GM12878 (cell line): ENCODE measurements at regions not wholly inside any gene's neighbourhood (a gene's known extent, or its start where the extent isn't known, plus 50 kb on each side); places are given as distances from the start of the nearest gene placed in this dataset.

Source experiments
- CHD2 ChIP-seq: IDR thresholded peaks from 2 replicates; pipeline ENCODE4 v1.6.1; 2011; ENCODE audit warnings: low read depth, low read length, improper control_type of control experiment, borderline replicate concordance
- JUND ChIP-seq: IDR thresholded peaks from 2 replicates; pipeline ENCODE4 v1.6.1; 2012; ENCODE audit warnings: low read depth, mild to moderate bottlenecking, low read length, improper control_type of control experiment, moderate library complexity
- POLR2AphosphoS5 ChIP-seq: IDR thresholded peaks from 2 replicates; pipeline ENCODE4 v1.6.1; 2011; ENCODE audit warnings: mild to moderate bottlenecking, low read length, inconsistent platforms
- ZNF384 ChIP-seq: IDR thresholded peaks from 2 replicates; pipeline ENCODE4 v1.6.1; 2012; ENCODE audit warnings: low read depth, mild to moderate bottlenecking, low read length, improper control_type of control experiment, borderline replicate concordance
- TF ChIP-seq, protein P1 (sequence below), 3 experiments: IDR thresholded peaks in 2 of 3; conservative IDR thresholded peaks in 1 of 3; 2 replicates each; pipeline ENCODE4 v1.5.1; 2011; ENCODE audit warnings: low read depth in 3 of 3, low read length in 3 of 3, mild to moderate bottlenecking in 3 of 3, control low read depth in 2 of 3, moderate library complexity in 2 of 3, inconsistent platforms in 1 of 3, mixed read lengths in 1 of 3; ENCODE audit not compliant: control insufficient read depth in 2 of 3, insufficient read depth in 1 of 3; ENCODE audit errors: extremely low read depth in 1 of 3
- TF ChIP-seq, protein P2 (sequence below): fragments of 450-650 bp; formaldehyde crosslinking; IDR thresholded peaks from 2 replicates; pipeline ENCODE4 v1.4.0; 2020; ENCODE audit warnings: mild to moderate bottlenecking, moderate library complexity
- TF ChIP-seq, protein P3 (sequence below): fragments of 450-650 bp; IDR thresholded peaks from 2 replicates; pipeline ENCODE4 v1.6.1; 2017; ENCODE audit warnings: mild to moderate bottlenecking
- TF ChIP-seq, protein P4 (sequence below): IDR thresholded peaks from 2 replicates; pipeline ENCODE4 v1.6.1; 2012; ENCODE audit warnings: low read depth, low read length, improper control_type of control experiment

DNA sequence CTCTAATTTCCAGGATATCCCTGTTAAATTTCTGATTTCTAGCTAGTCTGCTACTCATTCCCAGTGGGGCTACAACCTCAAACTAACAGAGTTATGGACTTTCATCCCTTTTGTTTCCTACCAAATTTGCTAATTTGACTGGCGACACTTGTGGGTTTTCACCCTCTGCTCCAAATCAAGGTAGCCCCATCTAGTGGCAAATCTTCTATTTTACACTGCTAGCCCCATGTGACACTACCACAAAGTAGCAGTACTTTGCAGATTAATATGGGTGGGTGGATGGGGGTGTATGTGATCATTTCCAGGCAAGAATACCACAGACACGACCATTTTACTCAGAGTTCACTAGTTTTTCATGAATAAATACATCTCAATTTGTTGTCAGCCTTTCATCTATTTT, 150.3 kb downstream of the MSL3 start:
- TF ChIP-seq, protein P1, sequence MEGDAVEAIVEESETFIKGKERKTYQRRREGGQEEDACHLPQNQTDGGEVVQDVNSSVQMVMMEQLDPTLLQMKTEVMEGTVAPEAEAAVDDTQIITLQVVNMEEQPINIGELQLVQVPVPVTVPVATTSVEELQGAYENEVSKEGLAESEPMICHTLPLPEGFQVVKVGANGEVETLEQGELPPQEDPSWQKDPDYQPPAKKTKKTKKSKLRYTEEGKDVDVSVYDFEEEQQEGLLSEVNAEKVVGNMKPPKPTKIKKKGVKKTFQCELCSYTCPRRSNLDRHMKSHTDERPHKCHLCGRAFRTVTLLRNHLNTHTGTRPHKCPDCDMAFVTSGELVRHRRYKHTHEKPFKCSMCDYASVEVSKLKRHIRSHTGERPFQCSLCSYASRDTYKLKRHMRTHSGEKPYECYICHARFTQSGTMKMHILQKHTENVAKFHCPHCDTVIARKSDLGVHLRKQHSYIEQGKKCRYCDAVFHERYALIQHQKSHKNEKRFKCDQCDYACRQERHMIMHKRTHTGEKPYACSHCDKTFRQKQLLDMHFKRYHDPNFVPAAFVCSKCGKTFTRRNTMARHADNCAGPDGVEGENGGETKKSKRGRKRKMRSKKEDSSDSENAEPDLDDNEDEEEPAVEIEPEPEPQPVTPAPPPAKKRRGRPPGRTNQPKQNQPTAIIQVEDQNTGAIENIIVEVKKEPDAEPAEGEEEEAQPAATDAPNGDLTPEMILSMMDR (IDR thresholded peaks at IDR 0.05 in 2 of 3, conservative IDR thresholded peaks at IDR 0.05 in 1 of 3; ENCODE audit: control insufficient read depth in 2 of 3, extremely low read depth in 1 of 3, insufficient read depth in 1 of 3, low read depth in 3 of 3, low read length in 3 of 3): peak; percentile 54 to 70 (median 56)
- TF ChIP-seq CHD2: no peak
- no peak for TF ChIP-seq POLR2AphosphoS5
- TF ChIP-seq, protein P2, sequence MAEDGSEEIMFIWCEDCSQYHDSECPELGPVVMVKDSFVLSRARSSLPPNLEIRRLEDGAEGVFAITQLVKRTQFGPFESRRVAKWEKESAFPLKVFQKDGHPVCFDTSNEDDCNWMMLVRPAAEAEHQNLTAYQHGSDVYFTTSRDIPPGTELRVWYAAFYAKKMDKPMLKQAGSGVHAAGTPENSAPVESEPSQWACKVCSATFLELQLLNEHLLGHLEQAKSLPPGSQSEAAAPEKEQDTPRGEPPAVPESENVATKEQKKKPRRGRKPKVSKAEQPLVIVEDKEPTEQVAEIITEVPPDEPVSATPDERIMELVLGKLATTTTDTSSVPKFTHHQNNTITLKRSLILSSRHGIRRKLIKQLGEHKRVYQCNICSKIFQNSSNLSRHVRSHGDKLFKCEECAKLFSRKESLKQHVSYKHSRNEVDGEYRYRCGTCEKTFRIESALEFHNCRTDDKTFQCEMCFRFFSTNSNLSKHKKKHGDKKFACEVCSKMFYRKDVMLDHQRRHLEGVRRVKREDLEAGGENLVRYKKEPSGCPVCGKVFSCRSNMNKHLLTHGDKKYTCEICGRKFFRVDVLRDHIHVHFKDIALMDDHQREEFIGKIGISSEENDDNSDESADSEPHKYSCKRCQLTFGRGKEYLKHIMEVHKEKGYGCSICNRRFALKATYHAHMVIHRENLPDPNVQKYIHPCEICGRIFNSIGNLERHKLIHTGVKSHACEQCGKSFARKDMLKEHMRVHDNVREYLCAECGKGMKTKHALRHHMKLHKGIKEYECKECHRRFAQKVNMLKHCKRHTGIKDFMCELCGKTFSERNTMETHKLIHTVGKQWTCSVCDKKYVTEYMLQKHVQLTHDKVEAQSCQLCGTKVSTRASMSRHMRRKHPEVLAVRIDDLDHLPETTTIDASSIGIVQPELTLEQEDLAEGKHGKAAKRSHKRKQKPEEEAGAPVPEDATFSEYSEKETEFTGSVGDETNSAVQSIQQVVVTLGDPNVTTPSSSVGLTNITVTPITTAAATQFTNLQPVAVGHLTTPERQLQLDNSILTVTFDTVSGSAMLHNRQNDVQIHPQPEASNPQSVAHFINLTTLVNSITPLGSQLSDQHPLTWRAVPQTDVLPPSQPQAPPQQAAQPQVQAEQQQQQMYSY: no peak
- TF ChIP-seq, protein P3, sequence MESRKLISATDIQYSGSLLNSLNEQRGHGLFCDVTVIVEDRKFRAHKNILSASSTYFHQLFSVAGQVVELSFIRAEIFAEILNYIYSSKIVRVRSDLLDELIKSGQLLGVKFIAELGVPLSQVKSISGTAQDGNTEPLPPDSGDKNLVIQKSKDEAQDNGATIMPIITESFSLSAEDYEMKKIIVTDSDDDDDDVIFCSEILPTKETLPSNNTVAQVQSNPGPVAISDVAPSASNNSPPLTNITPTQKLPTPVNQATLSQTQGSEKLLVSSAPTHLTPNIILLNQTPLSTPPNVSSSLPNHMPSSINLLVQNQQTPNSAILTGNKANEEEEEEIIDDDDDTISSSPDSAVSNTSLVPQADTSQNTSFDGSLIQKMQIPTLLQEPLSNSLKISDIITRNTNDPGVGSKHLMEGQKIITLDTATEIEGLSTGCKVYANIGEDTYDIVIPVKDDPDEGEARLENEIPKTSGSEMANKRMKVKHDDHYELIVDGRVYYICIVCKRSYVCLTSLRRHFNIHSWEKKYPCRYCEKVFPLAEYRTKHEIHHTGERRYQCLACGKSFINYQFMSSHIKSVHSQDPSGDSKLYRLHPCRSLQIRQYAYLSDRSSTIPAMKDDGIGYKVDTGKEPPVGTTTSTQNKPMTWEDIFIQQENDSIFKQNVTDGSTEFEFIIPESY: no peak
- TF ChIP-seq JUND: no peak
- TF ChIP-seq ZNF384: no peak
- TF ChIP-seq, protein P4, sequence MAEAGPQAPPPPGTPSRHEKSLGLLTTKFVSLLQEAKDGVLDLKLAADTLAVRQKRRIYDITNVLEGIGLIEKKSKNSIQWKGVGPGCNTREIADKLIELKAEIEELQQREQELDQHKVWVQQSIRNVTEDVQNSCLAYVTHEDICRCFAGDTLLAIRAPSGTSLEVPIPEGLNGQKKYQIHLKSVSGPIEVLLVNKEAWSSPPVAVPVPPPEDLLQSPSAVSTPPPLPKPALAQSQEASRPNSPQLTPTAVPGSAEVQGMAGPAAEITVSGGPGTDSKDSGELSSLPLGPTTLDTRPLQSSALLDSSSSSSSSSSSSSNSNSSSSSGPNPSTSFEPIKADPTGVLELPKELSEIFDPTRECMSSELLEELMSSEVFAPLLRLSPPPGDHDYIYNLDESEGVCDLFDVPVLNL: no peak
